ENCODE measurements at regions not wholly inside any gene's neighbourhood (a gene's known extent, or its start where the extent isn't known, plus 50 kb on each side); places are given as distances from the start of the nearest gene placed in this dataset.

GRCh38 chr13:86098511-86098910, 299.3 kb upstream of the SLITRK6 start:
- TF ChIP-seq POLR2A (IDR thresholded peaks at IDR 0.05; ENCODE audit: low read depth, low read length) (no peak), POLR2AphosphoS5 (IDR thresholded peaks at IDR 0.05; ENCODE audit: low read depth, low read length) (no peak), SPI1 (IDR thresholded peaks at IDR 0.05; ENCODE audit: low read depth, low read length) (no peak), TAF1 (IDR thresholded peaks at IDR 0.05; ENCODE audit: low read depth, low read length) (no peak)

Data from GM12891 (cell line).